GM21619 (cell line): ENCODE measurements at regions not wholly inside any gene's neighbourhood (a gene's known extent, or its start where the extent isn't known, plus 50 kb on each side); places are given as distances from the start of the nearest gene placed in this dataset.

Experiments used
- ATAC-seq: cut with Tn5 transposase; IDR thresholded peaks from one replicate; pipeline ENCODE4 v1.9.1; 2021; ENCODE audit not compliant: unreplicated experiment

GRCh38 chr2:118222672-118223421 lies 134.6 kb downstream of the INSIG2 start:
- ATAC-seq: no peak

GRCh38 chr2:118222273-118222594 lies 134.0 kb downstream of the INSIG2 start:
- ATAC-seq: no peak

GRCh38 chr2:118221536-118222272 lies 133.4 kb downstream of the INSIG2 start:
- peak; percentile 44 for ATAC-seq

- ATAC-seq: no peak
Observed at GRCh38 chr2:118219611-118220010, 131.3 kb downstream of the INSIG2 start.

GRCh38 chr2:118216224-118216623 lies 128.0 kb downstream of the INSIG2 start:
- no peak for ATAC-seq

- ATAC-seq: no peak
Observed at GRCh38 chr2:118209727-118210126, 121.5 kb downstream of the INSIG2 start.

- no peak for ATAC-seq
Observed at GRCh38 chr2:118207889-118208288, 119.6 kb downstream of the INSIG2 start.

- peak; percentile 92 for ATAC-seq
Observed at GRCh38 chr2:118202707-118203303, 114.5 kb downstream of the INSIG2 start.

GRCh38 chr2:118198268-118198667 lies 110.0 kb downstream of the INSIG2 start:
- ATAC-seq: no peak

GRCh38 chr2:118197011-118197675 lies 108.9 kb downstream of the INSIG2 start:
- peak; percentile 57 for ATAC-seq

- no peak for ATAC-seq
Observed at GRCh38 chr2:118190474-118190873, 102.2 kb downstream of the INSIG2 start.

GRCh38 chr2:118186858-118187254 lies 98.6 kb downstream of the INSIG2 start:
- ATAC-seq: no peak

GRCh38 chr2:118186110-118186857 lies 98.0 kb downstream of the INSIG2 start:
- peak; percentile 83 for ATAC-seq

GRCh38 chr2:118185210-118186109 lies 97.2 kb downstream of the INSIG2 start:
- peak; percentile 77 for ATAC-seq

- no peak for ATAC-seq
Observed at GRCh38 chr2:118183381-118183780, 95.1 kb downstream of the INSIG2 start.

- ATAC-seq: no peak
Observed at GRCh38 chr2:118179445-118179844, 91.2 kb downstream of the INSIG2 start.

GRCh38 chr2:118177884-118178283 lies 89.6 kb downstream of the INSIG2 start:
- no peak for ATAC-seq

- no peak for ATAC-seq
Observed at GRCh38 chr2:118177318-118177717, 89.0 kb downstream of the INSIG2 start.

GRCh38 chr2:118176601-118177000 lies 88.3 kb downstream of the INSIG2 start:
- ATAC-seq: no peak

GRCh38 chr2:118171546-118171945 lies 83.3 kb downstream of the INSIG2 start:
- ATAC-seq: no peak
